ENCODE measurements at regions not wholly inside any gene's neighbourhood (a gene's known extent, or its start where the extent isn't known, plus 50 kb on each side); places are given as distances from the start of the nearest gene placed in this dataset.

DNA sequence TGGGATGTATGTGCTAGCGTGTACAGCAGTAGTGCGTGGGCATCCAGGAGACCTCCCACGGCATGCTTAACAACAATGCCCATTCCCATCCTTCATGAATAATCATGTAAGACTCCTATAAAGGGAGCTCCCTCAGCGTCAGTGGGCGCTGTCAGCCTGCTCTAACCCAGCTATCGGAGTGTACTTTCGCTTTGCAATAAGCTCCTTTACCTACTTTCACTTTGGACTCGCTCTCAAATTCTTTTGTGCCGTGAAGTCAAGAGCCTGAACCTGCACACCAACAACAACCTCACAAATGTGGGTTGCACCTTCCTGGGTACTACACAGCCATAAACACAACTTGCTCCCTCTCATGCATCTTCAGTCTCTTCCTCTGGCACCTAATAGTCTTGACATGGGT is 114.8 kb upstream of the PAXBP1 start:
- TF ChIP-seq, protein P1, sequence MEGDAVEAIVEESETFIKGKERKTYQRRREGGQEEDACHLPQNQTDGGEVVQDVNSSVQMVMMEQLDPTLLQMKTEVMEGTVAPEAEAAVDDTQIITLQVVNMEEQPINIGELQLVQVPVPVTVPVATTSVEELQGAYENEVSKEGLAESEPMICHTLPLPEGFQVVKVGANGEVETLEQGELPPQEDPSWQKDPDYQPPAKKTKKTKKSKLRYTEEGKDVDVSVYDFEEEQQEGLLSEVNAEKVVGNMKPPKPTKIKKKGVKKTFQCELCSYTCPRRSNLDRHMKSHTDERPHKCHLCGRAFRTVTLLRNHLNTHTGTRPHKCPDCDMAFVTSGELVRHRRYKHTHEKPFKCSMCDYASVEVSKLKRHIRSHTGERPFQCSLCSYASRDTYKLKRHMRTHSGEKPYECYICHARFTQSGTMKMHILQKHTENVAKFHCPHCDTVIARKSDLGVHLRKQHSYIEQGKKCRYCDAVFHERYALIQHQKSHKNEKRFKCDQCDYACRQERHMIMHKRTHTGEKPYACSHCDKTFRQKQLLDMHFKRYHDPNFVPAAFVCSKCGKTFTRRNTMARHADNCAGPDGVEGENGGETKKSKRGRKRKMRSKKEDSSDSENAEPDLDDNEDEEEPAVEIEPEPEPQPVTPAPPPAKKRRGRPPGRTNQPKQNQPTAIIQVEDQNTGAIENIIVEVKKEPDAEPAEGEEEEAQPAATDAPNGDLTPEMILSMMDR (IDR thresholded peaks at IDR 0.05): no peak
- TF ChIP-seq POLR2AphosphoS5 (IDR thresholded peaks at IDR 0.05; ENCODE audit: low read depth, low read length): no peak
- TF ChIP-seq, protein P2, sequence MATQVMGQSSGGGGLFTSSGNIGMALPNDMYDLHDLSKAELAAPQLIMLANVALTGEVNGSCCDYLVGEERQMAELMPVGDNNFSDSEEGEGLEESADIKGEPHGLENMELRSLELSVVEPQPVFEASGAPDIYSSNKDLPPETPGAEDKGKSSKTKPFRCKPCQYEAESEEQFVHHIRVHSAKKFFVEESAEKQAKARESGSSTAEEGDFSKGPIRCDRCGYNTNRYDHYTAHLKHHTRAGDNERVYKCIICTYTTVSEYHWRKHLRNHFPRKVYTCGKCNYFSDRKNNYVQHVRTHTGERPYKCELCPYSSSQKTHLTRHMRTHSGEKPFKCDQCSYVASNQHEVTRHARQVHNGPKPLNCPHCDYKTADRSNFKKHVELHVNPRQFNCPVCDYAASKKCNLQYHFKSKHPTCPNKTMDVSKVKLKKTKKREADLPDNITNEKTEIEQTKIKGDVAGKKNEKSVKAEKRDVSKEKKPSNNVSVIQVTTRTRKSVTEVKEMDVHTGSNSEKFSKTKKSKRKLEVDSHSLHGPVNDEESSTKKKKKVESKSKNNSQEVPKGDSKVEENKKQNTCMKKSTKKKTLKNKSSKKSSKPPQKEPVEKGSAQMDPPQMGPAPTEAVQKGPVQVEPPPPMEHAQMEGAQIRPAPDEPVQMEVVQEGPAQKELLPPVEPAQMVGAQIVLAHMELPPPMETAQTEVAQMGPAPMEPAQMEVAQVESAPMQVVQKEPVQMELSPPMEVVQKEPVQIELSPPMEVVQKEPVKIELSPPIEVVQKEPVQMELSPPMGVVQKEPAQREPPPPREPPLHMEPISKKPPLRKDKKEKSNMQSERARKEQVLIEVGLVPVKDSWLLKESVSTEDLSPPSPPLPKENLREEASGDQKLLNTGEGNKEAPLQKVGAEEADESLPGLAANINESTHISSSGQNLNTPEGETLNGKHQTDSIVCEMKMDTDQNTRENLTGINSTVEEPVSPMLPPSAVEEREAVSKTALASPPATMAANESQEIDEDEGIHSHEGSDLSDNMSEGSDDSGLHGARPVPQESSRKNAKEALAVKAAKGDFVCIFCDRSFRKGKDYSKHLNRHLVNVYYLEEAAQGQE (IDR thresholded peaks at IDR 0.05; ENCODE audit: insufficient read depth in 1 of 2, low read depth in 2 of 2, low read length in 1 of 2): no peak

Data from Panc1 (cell line).